ENCODE measurements at regions not wholly inside any gene's neighbourhood (a gene's known extent, or its start where the extent isn't known, plus 50 kb on each side); places are given as distances from the start of the nearest gene placed in this dataset.
A peak's percentile ranks its signal among the peaks of the same experiment; 100 is the strongest.

DNA sequence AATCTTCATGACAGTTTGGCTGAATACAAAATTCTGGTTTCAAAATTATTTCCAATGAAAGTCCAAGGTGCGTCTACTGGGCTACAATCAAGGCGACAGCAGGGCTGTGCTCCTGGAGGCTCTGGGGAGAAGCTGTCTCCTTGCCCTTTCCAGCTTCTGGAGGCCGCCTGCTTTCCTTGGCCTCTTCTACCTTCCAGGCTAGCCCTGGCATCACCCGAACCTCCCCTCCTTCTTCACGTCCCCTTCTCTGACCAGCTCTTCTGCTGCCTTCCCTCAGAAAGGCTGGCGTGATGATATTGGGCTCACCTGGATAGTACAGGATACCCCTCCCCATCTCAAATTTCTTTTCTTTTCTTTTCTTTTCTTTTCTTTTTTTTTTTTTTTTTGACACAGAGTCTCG is 115.5 kb downstream of the KCNF1 start:
- DNase-seq (ENCODE audit: low read depth): no peak
- TF ChIP-seq, protein P1, sequence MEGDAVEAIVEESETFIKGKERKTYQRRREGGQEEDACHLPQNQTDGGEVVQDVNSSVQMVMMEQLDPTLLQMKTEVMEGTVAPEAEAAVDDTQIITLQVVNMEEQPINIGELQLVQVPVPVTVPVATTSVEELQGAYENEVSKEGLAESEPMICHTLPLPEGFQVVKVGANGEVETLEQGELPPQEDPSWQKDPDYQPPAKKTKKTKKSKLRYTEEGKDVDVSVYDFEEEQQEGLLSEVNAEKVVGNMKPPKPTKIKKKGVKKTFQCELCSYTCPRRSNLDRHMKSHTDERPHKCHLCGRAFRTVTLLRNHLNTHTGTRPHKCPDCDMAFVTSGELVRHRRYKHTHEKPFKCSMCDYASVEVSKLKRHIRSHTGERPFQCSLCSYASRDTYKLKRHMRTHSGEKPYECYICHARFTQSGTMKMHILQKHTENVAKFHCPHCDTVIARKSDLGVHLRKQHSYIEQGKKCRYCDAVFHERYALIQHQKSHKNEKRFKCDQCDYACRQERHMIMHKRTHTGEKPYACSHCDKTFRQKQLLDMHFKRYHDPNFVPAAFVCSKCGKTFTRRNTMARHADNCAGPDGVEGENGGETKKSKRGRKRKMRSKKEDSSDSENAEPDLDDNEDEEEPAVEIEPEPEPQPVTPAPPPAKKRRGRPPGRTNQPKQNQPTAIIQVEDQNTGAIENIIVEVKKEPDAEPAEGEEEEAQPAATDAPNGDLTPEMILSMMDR (IDR thresholded peaks at IDR 0.05; ENCODE audit: insufficient read depth, low read depth, low read length, missing control alignments): no peak
- H3K4me3 ChIP-seq (ENCODE audit: low read length): no peak overlapping the region

DNA sequence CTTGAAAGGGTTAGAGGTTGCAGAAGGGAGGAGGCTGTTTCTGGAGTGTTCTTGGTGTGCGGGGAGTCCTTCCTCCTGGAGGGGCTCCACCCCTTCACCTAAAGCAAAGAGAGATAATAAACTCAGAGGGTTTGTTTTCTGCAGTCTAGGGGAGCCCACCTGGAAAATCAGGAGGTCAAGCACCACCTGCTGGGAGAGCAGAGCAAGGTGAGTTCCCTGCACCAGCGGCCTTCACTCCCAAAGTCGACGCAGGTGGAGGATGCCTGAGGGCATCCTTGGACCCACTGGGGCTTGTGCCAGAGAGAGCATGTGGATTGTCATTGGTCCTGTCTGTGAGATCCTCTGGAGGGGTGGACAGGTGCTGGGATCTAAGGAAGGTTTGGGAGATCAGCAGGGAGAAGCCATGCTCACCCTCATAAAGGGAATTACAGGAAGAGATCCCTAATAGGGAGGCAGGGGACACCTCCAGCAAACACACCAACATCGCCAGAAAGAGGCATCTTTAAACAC is 116.7 kb downstream of the KCNF1 start:
- peak; percentile 6 for DNase-seq (ENCODE audit: low read depth)
- TF ChIP-seq, protein P1 (IDR thresholded peaks at IDR 0.05; ENCODE audit: insufficient read depth, low read depth, low read length, missing control alignments): peak; percentile 32
- H3K4me3 ChIP-seq (ENCODE audit: low read length): no peak overlapping the region

DNA sequence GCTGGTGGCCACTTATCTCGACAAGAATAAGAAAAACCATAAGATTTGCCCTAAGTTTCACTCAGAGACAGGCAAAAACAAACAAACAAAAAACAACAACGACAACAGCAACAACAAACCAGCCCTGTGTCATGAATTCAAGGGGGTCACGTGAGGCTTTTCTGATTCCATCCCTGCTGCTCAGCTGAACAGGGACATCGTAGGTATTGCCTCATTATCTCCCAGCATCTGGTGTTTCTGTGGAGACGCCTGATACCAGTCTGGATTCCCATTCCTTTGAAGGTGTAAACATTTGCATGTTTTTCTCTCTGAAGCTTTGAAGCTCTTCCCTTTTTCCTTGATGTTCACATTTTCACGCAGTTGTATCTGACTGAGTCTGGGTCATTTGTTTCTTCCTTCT is 117.4 kb downstream of the KCNF1 start:
- no peak for DNase-seq (ENCODE audit: low read depth)
- TF ChIP-seq, protein P1 (IDR thresholded peaks at IDR 0.05; ENCODE audit: insufficient read depth, low read depth, low read length, missing control alignments): no peak
- no peak overlapping the region for H3K4me3 ChIP-seq (ENCODE audit: low read length)

DNA sequence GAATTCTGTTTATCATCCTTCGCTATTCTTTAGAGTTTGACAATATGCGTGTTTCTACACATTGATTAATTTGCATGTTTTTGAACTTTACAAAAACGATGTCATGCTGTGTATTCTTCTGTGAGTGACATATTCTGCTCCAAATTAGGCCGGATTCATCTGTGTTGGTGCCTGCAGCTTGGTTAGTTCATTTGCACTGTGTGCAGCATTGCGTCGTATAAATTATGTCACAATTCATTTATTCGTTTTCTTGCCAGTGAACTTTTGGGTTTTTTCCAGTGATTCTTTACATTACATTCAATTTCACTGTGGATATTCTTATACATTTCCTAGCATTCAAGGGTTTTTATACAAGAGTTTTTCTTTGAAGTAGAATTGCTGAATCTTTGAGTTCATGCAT is 118.3 kb downstream of the KCNF1 start:
- no peak overlapping the region for H3K4me3 ChIP-seq (ENCODE audit: low read length)
- TF ChIP-seq, protein P1 (IDR thresholded peaks at IDR 0.05; ENCODE audit: insufficient read depth, low read depth, low read length, missing control alignments): no peak
- DNase-seq (ENCODE audit: low read depth): no peak

DNA sequence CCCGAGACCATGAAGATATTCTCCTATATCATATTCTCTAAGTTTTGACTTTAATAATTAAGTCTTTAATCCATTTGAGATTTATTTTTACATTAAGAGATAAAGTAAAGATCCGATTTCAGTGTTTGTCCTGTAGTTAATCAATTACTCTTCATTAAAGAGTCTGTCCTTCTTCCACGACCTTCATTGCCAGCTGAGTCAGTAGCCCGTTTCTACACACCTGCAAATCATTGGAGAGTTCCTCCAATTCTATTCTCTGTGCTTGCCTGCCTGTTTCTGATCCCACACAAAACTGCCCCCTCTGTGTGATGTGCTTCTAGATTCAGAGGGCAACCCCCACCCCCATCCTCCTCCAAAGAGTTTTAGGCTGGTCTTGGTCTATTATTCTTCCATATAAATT is 119.2 kb downstream of the KCNF1 start:
- TF ChIP-seq, protein P1 (IDR thresholded peaks at IDR 0.05; ENCODE audit: insufficient read depth, low read depth, low read length, missing control alignments): no peak
- DNase-seq (ENCODE audit: low read depth): no peak
- no peak overlapping the region for H3K4me3 ChIP-seq (ENCODE audit: low read length)

DNA sequence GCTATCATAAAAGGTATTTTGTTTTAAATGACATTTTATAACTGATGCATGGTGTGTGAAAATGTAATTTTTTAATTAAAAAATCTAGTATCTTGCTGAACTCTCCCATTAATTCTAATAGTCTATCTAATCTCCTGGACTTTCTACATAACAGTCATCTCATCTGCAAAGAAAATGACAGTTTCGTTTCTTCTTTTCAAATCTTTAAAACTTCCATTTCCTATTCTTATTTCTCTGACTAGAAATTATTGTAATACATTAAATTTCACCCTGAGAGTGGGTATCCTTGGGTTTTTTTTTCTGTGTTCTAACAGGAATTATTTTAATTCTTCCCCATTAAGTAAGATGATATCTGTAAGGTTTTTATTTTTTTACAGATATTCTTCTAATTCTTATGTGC is 120.1 kb downstream of the KCNF1 start:
- no peak for DNase-seq (ENCODE audit: low read depth)
- TF ChIP-seq, protein P1 (IDR thresholded peaks at IDR 0.05; ENCODE audit: insufficient read depth, low read depth, low read length, missing control alignments): no peak
- no peak overlapping the region for H3K4me3 ChIP-seq (ENCODE audit: low read length)

DNA sequence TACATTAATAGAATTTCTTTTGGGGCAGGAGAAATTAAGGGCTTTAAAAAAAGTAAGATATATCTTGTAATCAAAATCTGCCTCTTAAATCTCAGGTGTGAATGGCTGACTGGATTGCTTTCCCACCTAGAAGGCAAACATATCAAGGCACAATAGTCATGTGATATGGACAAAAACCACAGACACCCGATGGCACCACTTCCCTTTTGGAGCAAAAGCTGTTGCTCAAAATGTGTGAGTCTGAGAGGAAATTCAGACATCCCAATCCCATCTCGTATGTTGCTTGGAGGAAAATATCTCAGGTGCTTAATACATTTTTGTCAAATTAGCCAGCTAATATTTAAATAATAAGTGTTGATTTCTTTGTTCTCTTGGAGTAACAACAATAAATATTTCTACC is 120.7 kb downstream of the KCNF1 start:
- no peak for DNase-seq (ENCODE audit: low read depth)
- H3K4me3 ChIP-seq (ENCODE audit: low read length): no peak overlapping the region
- TF ChIP-seq, protein P1 (IDR thresholded peaks at IDR 0.05; ENCODE audit: insufficient read depth, low read depth, low read length, missing control alignments): no peak

Measured in epithelial cell of esophagus (primary cell).